ENCODE measurements at regions not wholly inside any gene's neighbourhood (a gene's known extent, or its start where the extent isn't known, plus 50 kb on each side); places are given as distances from the start of the nearest gene placed in this dataset.

DNA sequence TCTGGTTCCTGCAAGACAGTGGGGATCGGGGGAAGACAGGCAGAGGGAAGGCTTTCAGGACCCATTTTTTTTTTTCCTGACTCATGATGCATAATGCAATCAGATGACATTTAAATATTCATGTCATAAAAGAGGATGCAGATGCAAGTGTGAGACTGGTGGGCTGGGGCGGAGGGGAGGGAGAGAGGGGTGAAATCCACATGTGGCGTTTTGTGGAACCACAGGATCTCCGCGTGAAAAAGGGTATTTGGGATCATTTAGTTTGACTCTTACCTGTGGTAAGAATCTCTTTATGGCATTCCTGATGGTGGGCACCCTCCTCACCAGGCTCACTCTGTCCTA lies 249.3 kb upstream of the CSF3R start:
- TF ChIP-seq, protein P1, sequence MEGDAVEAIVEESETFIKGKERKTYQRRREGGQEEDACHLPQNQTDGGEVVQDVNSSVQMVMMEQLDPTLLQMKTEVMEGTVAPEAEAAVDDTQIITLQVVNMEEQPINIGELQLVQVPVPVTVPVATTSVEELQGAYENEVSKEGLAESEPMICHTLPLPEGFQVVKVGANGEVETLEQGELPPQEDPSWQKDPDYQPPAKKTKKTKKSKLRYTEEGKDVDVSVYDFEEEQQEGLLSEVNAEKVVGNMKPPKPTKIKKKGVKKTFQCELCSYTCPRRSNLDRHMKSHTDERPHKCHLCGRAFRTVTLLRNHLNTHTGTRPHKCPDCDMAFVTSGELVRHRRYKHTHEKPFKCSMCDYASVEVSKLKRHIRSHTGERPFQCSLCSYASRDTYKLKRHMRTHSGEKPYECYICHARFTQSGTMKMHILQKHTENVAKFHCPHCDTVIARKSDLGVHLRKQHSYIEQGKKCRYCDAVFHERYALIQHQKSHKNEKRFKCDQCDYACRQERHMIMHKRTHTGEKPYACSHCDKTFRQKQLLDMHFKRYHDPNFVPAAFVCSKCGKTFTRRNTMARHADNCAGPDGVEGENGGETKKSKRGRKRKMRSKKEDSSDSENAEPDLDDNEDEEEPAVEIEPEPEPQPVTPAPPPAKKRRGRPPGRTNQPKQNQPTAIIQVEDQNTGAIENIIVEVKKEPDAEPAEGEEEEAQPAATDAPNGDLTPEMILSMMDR (IDR thresholded peaks at IDR 0.05), result no peak
- TF ChIP-seq POLR2AphosphoS5 (IDR thresholded peaks at IDR 0.05) (no peak), POLR2A (IDR thresholded peaks at IDR 0.05) (no peak)

Data from prostate gland (tissue), 2 donors.